Fibroblast of skin of left quadriceps (primary cell): ENCODE measurements at regions not wholly inside any gene's neighbourhood (a gene's known extent, or its start where the extent isn't known, plus 50 kb on each side); places are given as distances from the start of the nearest gene placed in this dataset.

Experiments used
- DNase-seq, 2 experiments: peaks; one replicate each; pipeline ENCODE4 v3.0.0-alpha.2; 2013; ENCODE audit warnings: low read depth in 2 of 2

GRCh38 chr4:155616117-155616516 is 50.5 kb upstream of the GUCY1A1 start:
- DNase-seq, result no peak

GRCh38 chr4:155615081-155615887 is 51.4 kb upstream of the GUCY1A1 start:
- no peak for DNase-seq

GRCh38 chr4:155614111-155614762 is 52.4 kb upstream of the GUCY1A1 start:
- no peak for DNase-seq

DNA sequence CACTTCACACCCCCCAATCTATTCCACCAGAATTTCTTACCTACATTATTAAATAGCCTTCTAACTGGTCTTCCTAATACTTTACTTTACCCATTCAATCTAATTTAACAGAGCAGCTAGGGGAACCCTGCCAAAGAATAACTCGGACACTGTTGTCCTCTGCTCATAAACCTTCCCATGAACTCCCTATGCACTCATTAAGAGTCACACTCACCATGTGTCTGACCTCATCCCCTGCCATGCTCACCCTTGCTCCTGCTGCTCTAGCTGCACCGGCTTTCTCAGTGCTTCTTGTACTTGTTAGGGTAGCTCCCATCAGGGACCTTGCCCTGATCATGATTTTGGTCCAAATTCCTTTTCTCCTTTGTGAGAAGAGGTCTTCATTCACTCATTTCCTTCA is 54.6 kb upstream of the GUCY1A1 start:
- no peak for DNase-seq

GRCh38 chr4:155611501-155611900 is 55.1 kb upstream of the GUCY1A1 start:
- no peak for DNase-seq

DNA sequence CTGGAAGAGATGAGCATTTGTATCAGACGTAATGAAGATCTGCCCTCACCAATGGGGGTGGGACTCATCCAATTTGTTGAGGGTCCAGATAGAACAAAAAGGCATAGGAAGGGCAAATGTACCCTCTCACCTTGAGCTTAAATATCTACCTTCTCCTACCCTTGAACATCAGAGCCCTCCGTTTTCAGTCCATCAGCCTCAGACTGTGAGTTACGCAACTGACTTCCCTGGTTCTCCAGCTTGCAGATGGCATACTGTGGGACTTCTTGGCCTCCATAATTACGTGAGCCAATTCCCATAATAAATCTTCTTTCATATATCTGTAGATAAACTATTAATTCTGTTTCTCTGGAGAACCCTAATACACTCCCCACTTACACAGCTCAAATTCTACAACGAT is 56.5 kb upstream of the GUCY1A1 start:
- no peak for DNase-seq

GRCh38 chr4:155609455-155610059 is 57.1 kb upstream of the GUCY1A1 start:
- no peak for DNase-seq

DNA sequence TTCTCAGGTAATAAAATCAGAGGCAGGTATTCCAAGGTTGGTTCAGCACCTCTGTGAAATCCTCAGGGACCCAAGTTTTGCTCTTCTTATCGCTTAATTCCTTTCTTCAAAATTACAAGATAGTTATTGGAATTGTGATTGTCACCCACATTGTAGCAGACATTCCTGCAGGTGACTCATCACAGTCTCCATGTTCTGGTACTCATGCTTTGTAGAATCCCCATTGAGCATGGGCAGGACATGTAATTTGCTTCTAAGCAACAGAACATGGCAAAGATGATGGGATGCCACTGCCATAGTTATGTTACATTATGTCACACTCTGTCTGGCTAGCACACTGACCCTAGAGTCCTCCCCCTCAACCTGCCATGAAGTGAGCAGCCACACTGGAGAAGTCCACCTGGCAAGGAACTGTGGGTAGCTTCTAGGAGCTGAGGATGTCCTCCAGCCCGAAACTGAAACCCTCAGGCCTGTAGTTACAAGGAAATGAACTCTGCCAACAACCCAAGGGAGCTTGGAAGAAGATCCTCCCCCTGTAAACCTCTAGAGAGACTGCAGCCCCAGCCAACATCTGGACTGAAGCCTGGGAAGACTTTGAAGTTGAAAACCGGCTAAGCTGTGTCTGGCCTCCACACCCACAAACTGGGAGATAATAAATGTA is 58.3 kb upstream of the GUCY1A1 start:
- no peak for DNase-seq

DNA sequence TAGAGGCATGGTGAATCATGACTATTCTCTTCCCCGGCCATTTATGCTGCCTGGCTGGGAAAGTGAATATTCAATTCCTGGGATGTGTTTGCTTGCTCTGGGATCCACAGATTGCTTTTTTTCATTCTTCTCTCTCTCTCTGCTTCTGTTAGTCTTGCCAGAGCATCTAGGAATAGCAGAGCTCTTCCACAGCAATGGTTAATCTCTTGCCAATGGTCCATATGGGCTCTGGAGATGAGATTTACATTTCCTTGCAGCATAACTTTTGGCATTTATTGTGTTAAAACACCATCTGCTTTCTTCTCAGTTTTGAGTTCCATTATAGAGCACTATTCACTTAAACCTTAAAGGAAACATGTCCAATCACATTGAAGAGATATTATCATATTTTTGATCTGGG is 59.2 kb upstream of the GUCY1A1 start:
- no peak for DNase-seq

GRCh38 chr4:155604718-155605626 is 61.7 kb upstream of the GUCY1A1 start:
- peak; percentile 94 for DNase-seq

- no peak for DNase-seq
Observed at GRCh38 chr4:155603360-155603891, 63.2 kb upstream of the GUCY1A1 start.

GRCh38 chr4:155602351-155603140 is 64.1 kb upstream of the GUCY1A1 start:
- DNase-seq, result peak in 1 of 2 experiments; percentile 55

DNA sequence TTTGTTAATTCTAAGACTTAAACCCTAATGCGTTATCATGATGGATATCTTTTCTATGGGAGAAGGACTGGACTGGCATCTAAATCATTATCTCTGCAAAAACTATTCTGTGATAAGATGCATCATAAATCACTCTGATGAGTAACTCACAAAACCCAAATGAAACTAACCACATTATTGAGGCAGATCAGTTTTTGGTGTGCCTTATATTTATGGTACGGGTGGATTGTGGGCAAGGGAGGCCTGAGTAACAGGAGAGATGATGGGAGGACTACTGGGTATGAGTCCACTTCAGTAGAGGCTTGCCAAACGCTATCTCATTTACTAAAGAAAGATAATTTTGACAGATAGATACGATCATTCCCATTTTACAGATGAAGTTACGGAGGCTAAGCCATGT is 66.4 kb upstream of the GUCY1A1 start:
- DNase-seq, result no peak

DNA sequence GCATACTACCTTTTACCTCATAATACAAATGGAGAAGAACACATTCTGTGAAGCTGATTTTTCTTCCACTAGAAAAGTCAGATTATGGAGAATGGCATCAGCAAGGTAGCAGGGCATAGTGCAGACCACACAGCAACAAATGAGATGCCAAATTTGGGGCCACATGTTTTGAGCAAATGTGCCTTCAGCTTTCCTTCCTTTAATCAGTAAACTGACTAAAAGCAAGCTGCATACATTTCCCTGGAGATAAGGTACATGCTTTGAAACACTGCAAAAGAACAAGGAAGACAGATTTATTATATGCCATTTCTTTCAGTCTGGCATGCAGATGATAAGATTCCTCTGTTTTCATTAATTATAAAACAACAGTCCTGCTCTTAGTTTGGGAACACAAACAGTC is 67.1 kb upstream of the GUCY1A1 start:
- no peak for DNase-seq

DNA sequence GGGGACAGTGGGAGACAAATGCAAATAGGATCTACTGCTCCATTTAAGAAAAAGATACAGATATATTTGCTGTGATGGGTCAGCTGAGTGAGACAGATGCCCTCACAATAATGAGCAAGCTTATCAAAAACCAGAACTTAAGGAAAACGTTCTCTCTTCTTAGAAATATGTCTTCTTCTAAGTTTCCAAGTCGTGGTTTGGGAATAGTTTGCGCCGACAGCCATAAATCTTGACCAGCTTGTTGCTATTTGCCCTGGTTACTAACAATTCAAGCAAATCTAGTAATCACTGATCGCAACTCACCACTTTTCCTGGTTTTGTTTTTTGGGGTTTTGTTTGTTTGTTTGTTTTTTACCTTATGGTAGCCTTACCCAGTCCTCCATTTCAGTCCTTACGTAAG is 67.6 kb upstream of the GUCY1A1 start:
- DNase-seq, result no peak

DNA sequence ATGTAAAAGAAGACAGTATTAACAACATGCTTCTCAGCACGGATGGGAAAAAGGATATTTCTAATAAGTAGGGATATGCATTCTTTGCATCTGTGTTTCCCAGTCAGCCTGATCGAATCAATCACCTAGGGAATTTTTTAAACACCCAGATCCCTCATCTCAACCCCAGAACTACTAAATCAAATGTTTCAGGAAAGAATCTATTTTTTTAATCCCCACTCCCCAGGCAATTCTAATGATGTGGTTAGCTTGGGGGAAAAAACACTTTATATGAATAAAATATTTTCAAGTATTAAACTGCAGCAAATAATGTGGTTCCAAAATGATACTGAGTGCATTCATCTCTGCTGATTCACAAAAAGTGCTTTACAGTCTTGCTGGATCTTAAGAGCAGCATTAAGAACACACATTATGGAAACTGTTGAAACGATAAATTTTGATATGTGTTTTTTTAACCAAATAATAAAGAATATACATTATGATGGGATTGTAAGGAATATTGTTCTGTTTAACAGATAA is 68.7 kb upstream of the GUCY1A1 start:
- peak; percentile 68 to 70 for DNase-seq

DNA sequence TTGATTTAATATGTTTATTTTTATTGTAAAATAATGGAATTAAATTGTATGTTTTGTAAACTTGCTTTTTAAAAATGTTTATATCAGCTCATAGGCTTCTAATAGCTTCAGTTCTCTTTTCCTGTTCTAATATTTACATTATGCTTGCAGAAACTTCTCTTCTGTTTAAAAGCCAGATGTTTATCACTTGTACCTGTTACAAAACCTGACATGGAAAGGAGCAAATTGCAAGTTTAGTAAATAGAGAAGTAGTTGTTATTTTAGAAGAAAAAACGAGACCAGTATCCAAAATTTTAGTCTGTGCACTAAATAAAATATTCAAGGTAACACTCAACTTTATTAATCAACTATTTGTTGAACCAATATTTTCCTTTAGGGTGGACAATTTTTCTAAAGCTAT is 69.4 kb upstream of the GUCY1A1 start:
- no peak for DNase-seq

DNA sequence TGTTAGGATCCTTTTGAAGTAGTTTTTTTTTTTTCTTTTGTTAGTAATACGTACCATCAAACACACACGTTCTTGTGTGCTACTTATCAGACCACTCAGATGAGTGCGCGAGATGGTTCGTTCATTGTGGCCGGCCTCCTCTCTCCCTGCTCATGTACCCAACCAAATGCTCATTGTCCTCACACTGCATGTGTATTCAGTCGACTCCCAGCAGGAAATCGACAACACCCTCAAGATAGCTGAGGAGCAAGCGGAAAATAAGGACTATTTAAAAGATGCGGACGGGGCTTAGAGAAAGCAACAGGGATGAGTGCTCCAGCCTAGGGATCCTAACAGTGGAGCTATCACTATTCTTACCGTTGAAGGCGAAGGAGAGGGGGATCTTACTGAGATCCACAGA is 72.9 kb upstream of the GUCY1A1 start:
- no peak for DNase-seq

GRCh38 chr4:155592938-155593297 is 73.7 kb upstream of the GUCY1A1 start:
- DNase-seq, result no peak
